Effector memory CD4-positive, alpha-beta T cell (primary cell): ENCODE measurements at regions not wholly inside any gene's neighbourhood (a gene's known extent, or its start where the extent isn't known, plus 50 kb on each side); places are given as distances from the start of the nearest gene placed in this dataset.

Experiments used
- DNase-seq, 3 donors: peaks; one replicate each; pipeline ENCODE4 v3.0.0-alpha.2; 2020
- H3K27ac ChIP-seq: 2 replicates; pipeline ENCODE4 v1.7.0; 2013; ENCODE audit warnings: mild to moderate bottlenecking, low read length, moderate library complexity; ENCODE audit not compliant: insufficient read depth, poor library complexity, severe bottlenecking
- H3K27me3 ChIP-seq: replicated peaks from 2 replicates; pipeline ENCODE4 v1.7.0; 2013; ENCODE audit warnings: mild to moderate bottlenecking, low read length; ENCODE audit not compliant: insufficient read depth, control insufficient read depth, poor library complexity, severe bottlenecking
- H3K36me3 ChIP-seq: 2 replicates; pipeline ENCODE4 v1.7.0; 2013; ENCODE audit warnings: mild to moderate bottlenecking, low read length, moderate library complexity; ENCODE audit not compliant: control insufficient read depth, insufficient read depth
- H3K4me1 ChIP-seq: 2 replicates; pipeline ENCODE4 v1.7.0; 2013; ENCODE audit warnings: low read length, mild to moderate bottlenecking; ENCODE audit not compliant: control insufficient read depth, insufficient read depth, poor library complexity, severe bottlenecking
- H3K4me3 ChIP-seq: 2 replicates; pipeline ENCODE4 v1.7.0; 2013; ENCODE audit warnings: low read length, low read depth, mild to moderate bottlenecking; ENCODE audit not compliant: insufficient read depth, poor library complexity, severe bottlenecking
- H3K9me3 ChIP-seq: 2 replicates; pipeline ENCODE4 v1.7.0; 2013; ENCODE audit warnings: mild to moderate bottlenecking, low read length, moderate library complexity; ENCODE audit not compliant: control insufficient read depth

DNA sequence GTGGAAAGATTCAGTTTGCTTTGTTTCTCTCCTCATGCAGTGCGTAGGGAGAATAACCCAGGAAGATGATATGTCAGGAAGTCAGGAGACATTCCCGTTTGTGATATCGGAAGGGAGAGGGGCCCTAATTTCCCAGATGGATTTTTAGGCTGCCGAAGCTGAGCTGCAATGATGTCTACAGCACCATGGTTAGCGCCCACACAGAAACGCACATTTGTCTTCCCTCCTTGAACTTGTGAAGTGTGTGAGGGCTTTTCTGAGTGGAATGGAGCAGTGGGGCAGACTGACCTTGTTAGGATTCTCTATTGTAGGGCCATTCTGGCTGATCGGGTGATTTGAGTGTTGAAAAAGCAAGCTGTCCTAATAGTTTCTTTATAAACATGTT, 191.3 kb upstream of the ARG1 start:
- Histone ChIP-seq H3K9me3 (no peaks in the 10 kb centered on the region), H3K36me3 (no peaks in the 10 kb centered on the region), H3K27ac (no peak overlapping the region), H3K27me3 (no peaks in the 10 kb centered on the region), H3K4me1 (no peaks in the 10 kb centered on the region), H3K4me3 (no peak overlapping the region)
- DNase-seq = no peak

DNA sequence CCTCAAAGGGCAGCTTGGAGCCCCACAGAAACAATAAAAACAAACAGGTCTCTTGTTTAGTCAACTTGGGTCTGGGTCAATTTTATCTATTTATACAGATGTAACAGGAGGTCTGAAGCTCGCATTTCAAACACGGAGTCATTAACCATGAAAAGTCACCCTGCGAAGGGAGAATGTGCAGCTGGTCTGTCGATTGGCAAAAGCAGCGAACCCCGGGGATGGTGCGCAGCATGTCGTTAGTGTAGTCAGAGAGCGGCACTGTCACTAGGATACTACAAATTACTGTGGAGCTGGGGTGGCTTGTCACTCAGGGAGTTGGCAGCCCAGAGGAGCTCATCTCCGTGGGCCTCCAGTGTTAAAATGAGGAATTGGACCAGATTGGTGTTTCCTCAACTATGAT, 190.4 kb upstream of the ARG1 start:
- H3K27me3 ChIP-seq = no peaks in the 10 kb centered on the region
- no peaks in the 10 kb centered on the region for H3K9me3 ChIP-seq
- no peak overlapping the region for H3K27ac ChIP-seq
- no peaks in the 10 kb centered on the region for H3K36me3 ChIP-seq
- no peak for DNase-seq
- no peaks in the 10 kb centered on the region for H3K4me1 ChIP-seq
- no peak overlapping the region for H3K4me3 ChIP-seq

DNA sequence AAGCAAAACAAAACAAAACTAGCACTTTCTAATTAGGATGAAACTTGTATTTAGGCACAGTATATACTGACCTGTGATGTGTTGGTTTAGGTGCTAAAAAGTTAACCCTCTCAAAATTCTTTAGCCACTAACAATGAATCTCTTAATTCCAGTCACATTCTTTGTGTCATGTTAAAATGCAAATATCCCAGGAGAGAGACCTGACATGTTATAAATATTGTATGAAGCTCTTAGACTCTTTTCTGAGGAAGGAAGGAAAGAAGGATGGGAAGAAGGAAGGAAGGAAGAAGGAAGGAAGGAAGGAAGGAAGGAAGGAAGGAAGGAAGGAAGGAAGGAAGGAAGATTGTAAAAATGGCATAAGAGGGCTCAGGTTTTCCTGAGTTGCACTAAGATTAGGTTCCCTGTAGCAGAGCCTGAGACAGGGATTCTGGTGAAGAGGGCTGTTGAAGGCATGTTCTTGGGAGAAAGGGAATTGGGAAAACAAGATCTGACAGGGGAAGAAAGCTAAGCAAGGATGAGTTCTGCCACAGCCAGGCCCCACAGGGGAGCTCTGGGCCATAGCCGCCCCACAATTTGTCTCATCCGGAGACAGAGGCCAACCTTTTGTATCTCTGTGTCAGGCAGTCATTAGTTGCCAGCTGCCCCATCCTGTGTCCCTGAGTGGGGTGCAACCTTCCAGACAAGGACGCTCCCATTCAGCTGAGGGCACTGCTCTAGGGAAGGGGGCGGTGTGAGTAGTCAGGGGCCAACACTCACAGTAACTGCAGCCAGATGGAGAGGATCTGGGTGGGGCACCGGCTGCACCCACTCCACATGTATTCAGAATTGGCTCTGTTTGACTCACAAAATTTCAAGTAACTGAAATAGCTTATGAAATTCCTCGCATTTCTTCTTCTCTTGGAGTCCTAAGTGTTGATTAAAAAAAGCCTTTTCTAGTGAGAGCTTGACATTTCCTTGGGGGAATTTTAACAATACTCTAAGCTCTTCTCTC, 189.3 kb upstream of the ARG1 start:
- Histone ChIP-seq H3K36me3 (no peaks in the 10 kb centered on the region), H3K27me3 (no peaks in the 10 kb centered on the region), H3K9me3 (no peaks in the 10 kb centered on the region), H3K27ac (no peak overlapping the region), H3K4me3 (no peak overlapping the region), H3K4me1 (no peaks in the 10 kb centered on the region)
- DNase-seq = no peak

DNA sequence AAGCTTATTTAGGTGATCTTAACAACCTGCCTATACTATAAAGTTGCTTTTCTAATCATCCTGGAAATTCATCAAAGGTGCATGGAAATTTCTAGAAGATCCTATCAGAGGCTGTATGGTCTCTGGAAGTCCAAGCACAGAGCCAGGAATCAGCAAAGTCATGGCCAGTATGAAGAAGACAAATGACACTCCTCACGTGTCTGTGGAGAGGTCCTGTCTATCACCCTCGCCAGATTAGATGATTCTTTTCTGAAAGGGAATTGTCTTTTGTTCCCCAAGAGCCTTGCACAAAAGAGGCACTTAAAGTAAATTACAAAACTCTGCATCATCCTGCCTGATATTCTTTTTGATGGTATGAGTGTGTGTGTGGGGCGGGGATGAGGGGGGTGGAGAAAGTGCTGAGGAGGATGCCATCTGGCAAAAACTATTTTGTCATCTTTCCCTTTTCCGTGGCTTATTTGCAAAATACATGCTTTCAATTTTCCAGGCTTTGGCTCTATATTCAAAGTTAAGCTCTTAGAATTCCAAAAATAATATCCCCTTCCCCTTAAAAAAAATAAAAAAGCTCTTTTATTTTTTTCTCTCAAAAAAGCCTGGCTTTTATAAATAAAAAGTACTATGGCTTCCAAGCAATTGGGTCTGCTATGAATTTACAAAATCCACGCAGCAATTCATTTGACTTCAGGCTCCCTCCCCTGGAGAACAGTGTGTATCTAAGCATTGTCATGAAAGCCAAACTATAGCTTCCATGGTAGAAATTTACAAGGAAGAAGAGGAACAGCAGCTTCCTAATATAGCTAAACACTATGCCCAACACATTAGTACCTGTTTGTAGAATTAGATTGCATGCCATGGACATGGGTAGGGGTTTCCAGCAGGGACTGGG, 185.2 kb upstream of the ARG1 start:
- Histone ChIP-seq H3K4me1 (no peaks in the 10 kb centered on the region), H3K27me3 (no peaks in the 10 kb centered on the region), H3K9me3 (no peaks in the 10 kb centered on the region), H3K36me3 (no peaks in the 10 kb centered on the region), H3K4me3 (no peak overlapping the region), H3K27ac (no peak overlapping the region)
- no peak for DNase-seq

DNA sequence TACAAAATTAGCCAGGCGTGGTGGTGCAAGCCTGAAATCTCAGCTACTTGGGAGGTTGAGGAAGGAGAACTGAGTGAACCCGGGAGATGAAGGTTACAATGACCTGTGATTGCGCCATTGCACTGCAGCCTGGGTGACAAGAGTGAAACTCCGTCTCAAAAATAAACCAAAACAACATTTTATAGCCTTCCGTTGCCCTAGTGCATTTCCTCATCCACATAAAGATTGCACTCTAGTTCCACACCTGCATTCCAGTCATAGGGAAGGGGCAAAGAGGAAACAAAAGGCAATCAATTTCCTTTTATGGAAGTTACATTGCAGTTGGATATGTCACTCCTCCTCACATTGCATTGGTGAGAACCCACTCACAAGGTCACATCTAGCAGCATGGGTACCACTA, 182.7 kb upstream of the ARG1 start:
- no peak overlapping the region for H3K4me3 ChIP-seq
- no peaks in the 10 kb centered on the region for H3K27me3 ChIP-seq
- no peaks in the 10 kb centered on the region for H3K36me3 ChIP-seq
- no peak overlapping the region for H3K27ac ChIP-seq
- H3K9me3 ChIP-seq = no peaks in the 10 kb centered on the region
- no peaks in the 10 kb centered on the region for H3K4me1 ChIP-seq
- DNase-seq = no peak

DNA sequence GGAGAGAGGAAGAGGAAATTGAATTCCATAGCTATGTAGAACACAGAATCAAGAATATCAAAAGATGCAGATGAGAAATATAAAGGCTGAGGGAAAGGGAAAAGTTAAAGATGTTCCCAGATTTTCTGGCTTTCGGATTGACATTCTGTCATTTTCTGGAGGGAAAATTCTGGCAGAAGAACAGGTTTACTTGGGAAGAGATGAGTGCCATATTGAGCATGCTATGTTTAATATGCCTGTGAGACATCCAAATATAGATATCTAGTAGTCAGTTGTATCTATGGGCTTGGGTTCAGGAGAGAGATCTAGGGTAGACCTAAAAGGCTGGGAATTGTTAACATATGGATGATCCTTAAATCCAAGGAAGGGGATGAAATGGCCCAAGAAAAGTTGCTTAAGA, 181.9 kb upstream of the ARG1 start:
- Histone ChIP-seq H3K27me3 (no peaks in the 10 kb centered on the region), H3K4me1 (no peaks in the 10 kb centered on the region), H3K27ac (no peak overlapping the region), H3K9me3 (no peaks in the 10 kb centered on the region), H3K36me3 (no peaks in the 10 kb centered on the region), H3K4me3 (no peak overlapping the region)
- no peak for DNase-seq

DNA sequence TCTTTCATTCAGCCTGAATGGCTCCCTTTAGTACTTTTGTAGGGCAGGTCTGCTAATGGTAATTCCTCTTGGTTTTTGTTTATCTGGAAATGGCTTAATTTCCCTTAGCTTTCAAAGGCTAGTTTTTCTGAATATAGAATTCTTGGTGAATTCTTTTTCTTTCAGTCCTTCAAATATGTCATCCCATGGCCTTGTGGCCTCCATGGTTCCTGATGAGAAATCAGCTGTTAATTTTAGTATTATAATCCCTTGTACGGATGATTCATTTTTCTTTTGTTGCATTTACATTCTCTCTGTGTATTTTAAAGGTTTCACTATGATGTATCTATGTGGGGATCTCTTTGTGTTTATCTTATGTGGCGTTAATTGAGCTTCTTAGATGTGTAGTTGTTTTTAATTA, 179.6 kb upstream of the ARG1 start:
- H3K36me3 ChIP-seq = no peaks in the 10 kb centered on the region
- no peak overlapping the region for H3K4me3 ChIP-seq
- no peaks in the 10 kb centered on the region for H3K9me3 ChIP-seq
- no peaks in the 10 kb centered on the region for H3K27me3 ChIP-seq
- no peaks in the 10 kb centered on the region for H3K4me1 ChIP-seq
- no peak for DNase-seq
- H3K27ac ChIP-seq = no peak overlapping the region

DNA sequence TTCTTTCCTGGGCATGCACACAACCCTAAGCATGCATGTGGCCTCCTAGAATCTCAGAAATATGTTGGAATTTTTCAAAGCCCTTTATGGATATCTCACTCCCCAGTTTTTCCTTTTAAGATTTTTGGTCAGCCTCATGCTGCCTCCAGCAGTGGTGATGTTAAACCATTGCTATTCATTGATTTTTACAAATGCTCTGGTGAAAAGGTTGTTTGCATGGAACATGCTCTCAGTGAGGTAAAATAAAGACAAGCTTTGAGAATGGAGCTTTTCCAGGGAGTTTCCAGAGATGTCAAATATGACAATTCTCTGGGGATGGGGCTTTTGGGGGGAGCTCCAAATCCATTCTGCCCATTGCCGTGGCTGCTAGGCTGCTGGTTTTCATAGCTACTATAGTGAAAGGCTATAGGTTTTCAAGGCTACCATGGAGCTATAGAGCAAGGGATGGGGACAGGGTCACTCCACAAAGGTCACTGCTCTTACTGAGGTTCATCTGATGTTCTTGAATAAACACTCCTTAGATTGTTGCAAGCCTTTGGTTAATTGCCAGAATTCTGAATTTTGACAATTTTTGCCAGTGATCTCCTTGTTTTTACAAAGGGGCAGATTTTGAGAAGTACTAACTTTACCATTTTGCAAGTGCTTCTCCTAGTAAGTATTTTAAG, 178.1 kb upstream of the ARG1 start:
- no peaks in the 10 kb centered on the region for H3K36me3 ChIP-seq
- H3K4me1 ChIP-seq = no peaks in the 10 kb centered on the region
- H3K27ac ChIP-seq = no peak overlapping the region
- no peak for DNase-seq
- no peaks in the 10 kb centered on the region for H3K27me3 ChIP-seq
- no peaks in the 10 kb centered on the region for H3K9me3 ChIP-seq
- no peak overlapping the region for H3K4me3 ChIP-seq

DNA sequence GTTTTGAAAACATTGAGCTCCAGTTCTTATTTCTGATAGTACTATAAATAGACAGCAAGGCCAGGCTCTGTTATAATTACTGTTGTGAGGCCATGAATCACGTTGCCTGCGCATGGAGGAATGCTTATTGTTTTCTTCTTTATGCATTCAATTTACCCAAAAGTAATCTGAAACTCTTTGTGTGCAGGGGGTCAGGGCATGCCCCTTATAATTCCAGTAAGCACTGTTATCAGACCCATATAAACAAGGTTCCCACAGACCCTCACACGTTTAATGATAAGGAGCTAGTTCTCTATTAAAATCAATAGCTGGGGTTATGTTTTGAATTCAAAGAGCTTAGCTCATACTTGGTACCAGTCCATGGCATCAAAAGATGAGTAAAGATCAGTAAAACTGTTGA, 174.8 kb upstream of the ARG1 start:
- no peak overlapping the region for H3K27ac ChIP-seq
- H3K9me3 ChIP-seq = no peaks in the 10 kb centered on the region
- no peaks in the 10 kb centered on the region for H3K27me3 ChIP-seq
- no peak for DNase-seq
- H3K36me3 ChIP-seq = no peaks in the 10 kb centered on the region
- H3K4me3 ChIP-seq = no peak overlapping the region
- no peaks in the 10 kb centered on the region for H3K4me1 ChIP-seq
